Thyroid gland (tissue), 4 donors: ENCODE measurements at regions not wholly inside any gene's neighbourhood (a gene's known extent, or its start where the extent isn't known, plus 50 kb on each side); places are given as distances from the start of the nearest gene placed in this dataset.

Experiments used
- DNase-seq, 2 donors: peaks; one replicate each; pipeline ENCODE4 v3.0.0-alpha.2; 2019
- H3K27ac ChIP-seq, 3 donors: fragments of 200-600 bp; sonication (generic); 1 replicate in 2 of 3; 2 replicates in 1 of 3; pipeline ENCODE4 v1.5.1; 2016 to 2019; ENCODE audit warnings: mild to moderate bottlenecking in 1 of 3, moderate library complexity in 1 of 3
- H3K27me3 ChIP-seq: fragments of 200-600 bp; sonication (generic); one replicate; pipeline ENCODE4 v1.5.1; 2019
- H3K36me3 ChIP-seq, 2 donors: fragments of 200-600 bp; sonication (generic); one replicate each; pipeline ENCODE4 v1.5.1; 2016 to 2019
- H3K4me1 ChIP-seq, 2 donors: fragments of 200-600 bp; sonication (generic); one replicate each; pipeline ENCODE4 v1.5.1; 2017 to 2019
- H3K4me3 ChIP-seq, 3 donors: fragments of 200-600 bp; sonication (generic); replicated peaks in 1 of 3; 1 replicate in 2 of 3; 2 replicates in 1 of 3; pipeline ENCODE4 v1.5.1; 2016; ENCODE audit warnings: mild to moderate bottlenecking in 1 of 3
- H3K9me3 ChIP-seq: fragments of 200-600 bp; sonication (generic); one replicate; pipeline ENCODE4 v1.5.1; 2017
- CTCF ChIP-seq, 6 experiments: fragments of 200-600 bp in 3 of 6; fragments of 450-650 bp in 3 of 6; sonication (generic) in 3 of 6; IDR thresholded peaks; one replicate each; pipeline ENCODE4 v1.5.1; 2016 to 2019; ENCODE audit warnings: antibody characterized with exemption in 6 of 6, mild to moderate bottlenecking in 2 of 6, inconsistent platforms in 1 of 6, moderate library complexity in 1 of 6
- POLR2A ChIP-seq, 2 donors: fragments of 450-650 bp; IDR thresholded peaks; one replicate each; pipeline ENCODE4 v1.6.1; 2017; ENCODE audit warnings: antibody characterized with exemption in 2 of 2, mild to moderate bottlenecking in 2 of 2, moderate library complexity in 1 of 2
- WGBS, 2 donors: methylation state at CpG; one replicate each; pipeline ENCODE4 v1.1.5; 2017; 5-methylcytosine and 5-hydroxymethylcytosine counted together
- intact Hi-C: fragments of 100-400 bp; cut with DNase I; formaldehyde crosslinking; loops from one replicate; pipeline ENCODE4 v1.15.1; 2023

GRCh38 chr10:77689339-77689738 lies 51.7 kb upstream of the KCNMA1 start:
- intact Hi-C loops, result no loop called here
- Histone ChIP-seq H3K27ac (no peak overlapping the region), H3K4me3 (no peak overlapping the region), H3K27me3 (no peaks in the 10 kb centered on the region), H3K4me1 (no peaks in the 10 kb centered on the region), H3K9me3 (no peaks in the 10 kb centered on the region), H3K36me3 (no peaks in the 10 kb centered on the region)
- no peak for DNase-seq
- WGBS, 2 donors, result 76 to 84% methylated on average over 5 of the region's 5 CpGs
- no peak for TF ChIP-seq CTCF (IDR thresholded peaks at IDR 0.05)
- TF ChIP-seq POLR2A (IDR thresholded peaks at IDR 0.05), result no peak

GRCh38 chr10:77687621-77688020 lies 50.0 kb upstream of the KCNMA1 start:
- WGBS, 2 donors, result 65 to 74% methylated on average over 2 of the region's 2 CpGs
- Histone ChIP-seq H3K27ac (no peak overlapping the region), H3K4me1 (no peaks in the 10 kb centered on the region), H3K4me3 (no peak overlapping the region), H3K36me3 (no peaks in the 10 kb centered on the region), H3K27me3 (no peaks in the 10 kb centered on the region), H3K9me3 (no peaks in the 10 kb centered on the region)
- DNase-seq, result no peak
- intact Hi-C loops, result no loop called here
- no peak for TF ChIP-seq POLR2A (IDR thresholded peaks at IDR 0.05)
- TF ChIP-seq CTCF (IDR thresholded peaks at IDR 0.05), result no peak
